ENCODE measurements at regions not wholly inside any gene's neighbourhood (a gene's known extent, or its start where the extent isn't known, plus 50 kb on each side); places are given as distances from the start of the nearest gene placed in this dataset.

DNA sequence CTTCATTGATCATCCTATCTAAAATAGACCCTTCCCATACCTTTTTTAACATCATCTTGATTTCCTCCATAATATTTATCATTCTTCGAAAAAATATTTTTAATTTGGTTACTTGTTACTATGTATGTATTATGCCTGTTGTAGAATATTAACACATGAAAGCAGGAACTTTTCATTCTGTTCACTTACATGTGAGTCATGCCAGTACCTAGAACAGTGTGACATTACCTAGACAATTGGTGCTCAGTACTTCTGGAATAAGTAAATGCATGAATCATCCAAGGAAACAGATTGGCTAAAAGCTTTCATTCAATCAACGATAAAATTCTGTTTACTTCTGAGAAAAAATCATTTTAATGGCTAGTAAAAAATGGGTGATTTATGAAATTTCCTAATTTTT is 76.4 kb downstream of the CXXC4 start:
- no peak for DNase-seq

DNA sequence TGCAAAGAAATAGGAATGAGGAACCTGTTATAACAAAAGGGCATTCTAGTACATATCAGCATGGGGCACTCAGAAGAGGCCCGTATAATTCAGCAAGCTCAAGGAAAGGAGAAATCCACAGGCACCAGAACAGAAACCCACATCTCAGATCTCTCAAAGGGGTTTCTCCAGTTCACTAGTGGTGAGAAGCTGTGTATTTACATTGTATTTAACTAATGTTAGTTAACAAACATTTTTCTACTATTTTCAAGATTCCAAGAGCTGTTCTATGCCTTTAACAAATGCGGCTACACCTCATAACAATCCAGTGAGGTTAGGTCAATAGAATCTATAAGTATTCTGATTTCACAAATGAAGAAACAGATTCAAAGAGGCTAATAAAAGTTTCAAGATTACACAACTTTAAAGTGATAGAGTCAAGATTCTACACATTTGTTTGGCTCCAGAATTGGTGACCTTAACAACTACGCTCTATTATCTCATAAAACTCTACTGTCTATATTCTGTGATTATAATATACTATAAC is 77.3 kb downstream of the CXXC4 start:
- no peak for DNase-seq

DNA sequence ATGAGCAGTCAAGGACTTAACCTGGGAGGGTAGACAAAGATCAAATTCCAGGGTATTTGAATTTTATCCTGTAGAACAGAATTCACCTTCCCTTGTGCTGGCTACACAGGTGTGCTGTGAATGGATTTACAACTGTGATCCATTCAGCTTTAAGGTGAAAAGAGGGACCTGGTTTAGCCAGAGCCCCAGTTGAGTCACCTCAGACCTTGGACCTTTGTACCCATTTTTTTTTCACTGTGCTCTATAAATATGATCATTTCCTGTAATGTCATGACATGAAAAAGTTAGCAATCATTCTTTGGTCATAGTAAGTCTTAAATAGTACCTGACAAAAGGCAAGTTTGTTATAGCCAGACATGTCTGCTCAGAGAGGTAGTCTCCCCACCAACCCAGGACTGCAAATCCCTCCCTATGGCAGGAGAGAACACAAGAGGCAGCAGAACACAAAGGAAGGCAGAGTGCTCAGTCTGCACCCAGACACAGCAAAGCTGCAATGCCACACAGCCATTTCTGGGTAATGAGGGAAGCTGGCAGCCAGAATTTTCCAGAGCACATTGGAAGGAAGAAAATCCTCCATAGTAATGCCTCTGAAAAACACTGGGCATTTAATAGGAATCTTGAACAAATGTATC is 77.9 kb downstream of the CXXC4 start:
- DNase-seq: no peak

DNA sequence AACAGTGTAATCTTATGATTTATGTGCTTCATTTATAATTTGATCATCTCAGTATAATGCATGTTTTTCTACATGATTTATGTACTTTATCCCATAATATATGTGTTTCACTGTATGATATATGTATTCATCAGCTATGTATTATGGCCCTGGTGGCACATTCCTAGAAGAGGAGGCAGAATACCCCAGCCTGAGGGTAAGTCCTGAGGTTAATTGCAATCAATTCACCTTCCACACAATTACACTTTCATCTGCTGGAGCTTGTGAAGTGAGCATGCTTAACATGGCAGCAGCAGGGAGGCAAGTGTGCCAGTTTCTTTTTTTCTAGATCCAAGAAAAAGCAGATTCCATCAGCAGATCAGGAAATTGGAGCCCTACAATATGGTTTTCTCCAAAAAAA is 81.2 kb downstream of the CXXC4 start:
- no peak for DNase-seq

DNA sequence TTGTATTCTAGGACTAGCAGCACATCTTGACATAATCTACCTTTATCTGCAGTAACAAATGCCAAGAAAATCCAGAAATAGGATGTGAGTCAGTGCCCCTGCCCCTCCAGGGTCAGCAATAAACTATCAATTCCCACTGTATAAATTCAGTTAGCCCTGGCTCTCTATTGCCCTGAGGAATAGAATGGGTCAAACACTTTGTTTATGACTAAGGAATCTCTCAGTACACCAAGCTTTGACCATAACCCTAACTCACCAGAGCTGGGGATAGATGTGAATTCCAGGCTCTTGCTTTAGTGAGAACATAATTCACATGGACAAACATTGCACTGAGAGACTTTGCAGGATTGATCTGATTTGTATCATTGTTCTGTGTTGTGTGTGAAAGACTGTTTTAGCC is 82.3 kb downstream of the CXXC4 start:
- no peak for DNase-seq

DNA sequence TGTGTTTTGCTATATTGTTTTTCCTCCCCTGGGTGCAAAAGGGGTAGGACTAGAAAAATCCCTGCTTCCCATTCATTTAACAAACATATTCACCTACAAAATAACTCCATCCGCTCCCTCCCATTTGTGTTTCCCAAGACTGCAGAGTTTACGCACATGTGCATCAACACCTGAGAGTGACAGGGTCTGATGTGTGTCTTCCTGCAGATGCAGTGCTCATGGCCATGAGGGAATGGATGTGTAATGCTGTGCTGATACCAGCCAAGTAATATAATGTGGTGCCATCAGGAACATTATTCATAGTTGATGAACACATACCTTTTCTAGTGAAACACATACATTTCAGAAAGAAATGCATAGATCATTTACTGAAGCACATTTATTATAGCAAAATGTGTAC is 83.2 kb downstream of the CXXC4 start:
- no peak for DNase-seq

DNA sequence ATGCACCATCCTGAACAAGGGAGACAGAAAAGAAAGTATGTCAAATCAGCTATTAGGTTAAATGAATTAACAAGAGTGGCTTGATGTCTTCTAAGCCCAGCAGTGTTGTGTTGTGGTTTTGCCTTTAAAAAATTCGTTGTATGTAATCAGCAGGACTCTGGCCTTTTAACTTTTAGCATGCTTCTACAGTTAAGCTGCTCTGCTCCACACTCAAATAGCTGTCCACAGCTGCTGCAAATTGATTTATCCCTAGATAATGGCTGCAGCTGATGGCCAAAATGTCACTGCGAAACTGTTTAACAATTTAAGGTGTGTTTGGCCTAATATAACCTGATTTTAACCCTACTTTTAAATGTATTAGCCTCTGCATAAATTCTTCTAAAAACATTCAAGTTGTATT is 85.8 kb downstream of the CXXC4 start:
- no peak for DNase-seq

DNA sequence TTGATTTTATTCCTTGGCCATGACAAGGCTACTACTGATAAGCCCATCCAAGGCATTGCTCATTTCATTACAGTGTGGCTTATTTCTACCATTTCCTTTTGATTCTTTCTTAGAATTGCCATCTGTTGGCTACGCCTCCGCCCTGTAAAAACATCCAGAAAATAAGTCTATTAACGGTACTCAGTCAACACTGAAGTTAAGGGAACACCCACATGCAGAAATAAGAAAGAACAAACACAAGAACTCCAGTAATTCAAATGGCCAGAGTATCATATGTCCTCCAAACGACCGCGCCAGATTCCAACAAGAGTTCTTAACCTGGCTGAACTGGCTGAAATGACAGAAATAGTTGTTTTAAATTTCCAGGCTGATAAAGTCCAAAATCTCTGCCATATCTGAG is 90.3 kb downstream of the CXXC4 start:
- DNase-seq: no peak

DNA sequence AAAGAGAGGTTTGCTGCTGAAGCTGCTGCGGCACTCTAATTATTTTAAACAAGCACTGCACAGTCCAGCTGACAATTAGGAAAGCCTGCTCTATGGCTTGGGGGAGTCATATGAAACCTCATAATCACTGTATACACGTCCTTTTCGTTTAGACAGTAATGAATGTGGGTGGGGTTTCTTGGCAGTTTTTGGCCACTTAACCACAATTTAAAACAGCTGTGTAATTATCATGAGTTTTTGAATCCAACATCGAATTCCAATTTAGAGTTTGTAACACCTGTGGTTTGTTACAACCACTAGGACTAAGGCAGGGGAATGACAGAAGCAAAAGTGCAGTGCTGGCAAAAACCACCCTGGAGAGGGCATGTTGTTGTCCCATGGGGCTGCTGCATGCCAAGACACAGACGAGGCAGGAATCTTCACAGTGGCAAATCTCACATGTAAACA is 99.5 kb downstream of the CXXC4 start:
- no peak for DNase-seq

DNA sequence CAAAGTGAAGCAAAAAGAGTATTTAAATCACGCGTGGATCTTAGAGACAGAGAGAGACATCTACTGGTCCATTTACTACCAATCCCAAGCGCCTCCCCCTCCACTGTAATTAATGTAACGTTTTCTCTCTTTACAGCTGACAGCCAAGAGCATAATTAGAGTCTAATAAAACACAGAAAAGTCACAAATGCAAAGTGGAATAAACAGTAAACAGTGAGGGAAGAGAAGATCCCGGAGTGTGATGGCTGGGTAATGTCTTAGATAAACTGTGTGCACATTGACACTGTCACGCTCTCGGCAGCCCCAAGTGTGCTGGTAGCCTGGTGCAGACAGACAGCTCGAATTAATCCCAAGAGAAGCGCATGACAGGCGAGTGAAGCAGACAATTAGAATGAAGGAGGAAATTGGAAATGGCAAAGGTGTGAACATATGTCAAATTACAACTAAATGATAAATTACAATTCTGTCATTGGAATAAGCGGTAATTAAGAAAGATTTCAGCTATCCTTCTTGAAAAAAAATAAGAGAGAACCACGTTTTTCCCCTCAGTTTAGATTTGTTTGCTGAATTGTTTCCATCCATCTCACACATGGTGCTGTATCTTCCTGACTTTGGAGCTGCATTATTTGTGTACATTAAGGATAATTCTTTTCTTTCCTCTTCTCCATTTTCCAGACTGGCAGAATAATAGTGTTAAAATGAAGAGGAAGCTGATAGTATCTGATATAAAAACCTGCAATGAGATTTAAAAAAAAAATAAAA is 100.1 kb downstream of the CXXC4 start:
- peak; percentile 22 for DNase-seq

DNA sequence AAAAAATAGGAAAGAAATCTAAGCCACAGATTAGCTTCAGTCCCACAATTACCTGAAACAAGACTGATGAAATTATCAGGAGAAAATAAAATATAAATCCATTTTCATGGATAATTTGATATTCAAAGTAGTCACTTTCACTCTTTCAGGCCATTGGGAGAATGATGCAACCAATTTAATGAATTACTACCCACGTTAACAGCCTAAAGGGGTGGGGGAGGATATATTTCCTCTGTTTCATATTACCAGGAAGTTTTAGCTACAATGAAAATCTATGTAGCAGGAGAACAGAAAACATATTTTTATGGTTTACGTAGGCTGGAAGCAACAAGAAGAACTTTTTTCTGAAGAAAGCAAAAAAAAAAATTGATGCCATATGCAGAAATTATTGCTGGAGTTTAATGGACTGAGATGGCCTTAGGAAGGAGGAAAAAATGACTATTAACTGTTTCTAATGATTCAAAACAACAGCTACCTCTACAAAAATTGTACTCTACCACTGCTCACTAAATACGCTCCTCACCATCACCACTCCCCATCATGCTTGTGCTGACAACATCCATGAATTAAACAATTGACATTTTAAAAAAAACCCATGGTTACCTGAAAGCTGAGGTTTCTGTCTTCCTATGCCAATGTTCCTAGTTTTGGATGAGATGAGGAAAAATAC is 100.9 kb downstream of the CXXC4 start:
- no peak for DNase-seq

DNA sequence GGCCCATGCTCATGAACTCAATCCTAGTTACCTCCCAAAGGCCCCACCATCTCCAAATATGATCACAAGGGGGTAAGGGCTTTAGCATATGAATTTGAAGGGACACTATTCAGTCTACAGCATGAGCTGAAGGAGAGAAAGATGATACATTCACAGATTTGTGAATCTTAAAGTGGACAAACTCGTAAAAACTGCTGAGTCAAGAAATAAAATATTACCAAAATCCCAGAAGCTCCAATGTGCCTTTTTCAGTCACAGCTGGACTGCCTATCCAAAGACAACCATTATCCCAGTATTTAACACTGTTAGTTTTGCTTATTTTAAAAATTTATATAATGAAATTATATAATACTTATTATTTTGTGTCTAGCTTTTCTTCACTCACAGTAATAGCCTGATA is 109.0 kb downstream of the CXXC4 start:
- DNase-seq: no peak

DNA sequence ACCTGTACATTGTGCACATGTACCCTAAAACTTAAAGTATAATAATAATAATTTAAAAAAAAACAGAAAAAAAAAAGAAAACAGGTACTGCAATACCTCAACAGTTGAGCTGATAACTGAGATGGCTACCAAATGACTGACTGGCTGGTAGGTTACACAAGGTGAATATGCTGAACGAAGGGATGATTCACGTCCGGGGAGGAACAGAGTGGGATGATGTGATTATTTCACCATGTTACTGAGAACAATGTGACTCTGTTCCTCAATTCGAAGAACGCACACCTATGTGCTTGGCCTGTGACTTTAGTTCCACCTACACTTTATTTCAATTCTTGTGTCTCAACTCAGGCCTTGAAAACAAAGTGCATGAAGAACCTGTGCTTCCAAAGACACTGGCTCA is 111.7 kb downstream of the CXXC4 start:
- DNase-seq: no peak

DNA sequence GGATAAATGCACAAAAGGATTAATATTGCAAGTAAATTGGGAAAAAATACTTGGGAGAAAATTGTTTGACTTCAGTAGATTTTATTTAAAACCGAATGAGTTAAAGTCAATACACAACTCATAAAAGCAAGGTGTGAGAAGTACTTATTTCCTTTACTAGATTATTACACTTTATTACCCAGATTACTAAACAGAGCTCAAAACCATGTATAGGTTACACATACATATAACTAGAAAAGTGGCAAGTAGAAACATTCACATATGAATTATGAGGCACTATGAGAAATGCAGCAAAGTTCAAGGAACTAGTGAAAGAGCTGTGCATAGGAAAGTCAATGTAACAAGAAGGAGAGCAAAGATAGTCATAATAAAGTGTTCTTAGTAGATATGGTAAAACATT is 113.0 kb downstream of the CXXC4 start:
- no peak for DNase-seq

DNA sequence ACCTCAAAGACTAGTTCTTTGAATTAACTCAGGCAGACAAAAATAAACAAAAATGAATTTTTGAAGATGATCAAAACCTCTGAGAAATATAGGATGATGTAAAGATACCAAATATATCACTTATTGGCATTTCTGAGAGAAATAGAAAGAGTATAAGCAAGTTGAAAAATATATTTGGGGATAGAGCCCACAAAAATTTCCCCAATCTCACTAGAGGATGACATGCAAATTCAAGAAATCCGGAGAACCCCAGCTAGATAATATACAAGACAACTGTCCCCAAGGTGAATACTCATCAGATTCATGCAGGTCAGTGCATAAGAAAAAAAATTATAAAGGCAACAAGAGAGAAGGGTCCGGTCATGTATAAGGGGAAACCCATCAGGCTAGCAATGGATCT is 129.1 kb downstream of the CXXC4 start:
- DNase-seq: no peak

DNA sequence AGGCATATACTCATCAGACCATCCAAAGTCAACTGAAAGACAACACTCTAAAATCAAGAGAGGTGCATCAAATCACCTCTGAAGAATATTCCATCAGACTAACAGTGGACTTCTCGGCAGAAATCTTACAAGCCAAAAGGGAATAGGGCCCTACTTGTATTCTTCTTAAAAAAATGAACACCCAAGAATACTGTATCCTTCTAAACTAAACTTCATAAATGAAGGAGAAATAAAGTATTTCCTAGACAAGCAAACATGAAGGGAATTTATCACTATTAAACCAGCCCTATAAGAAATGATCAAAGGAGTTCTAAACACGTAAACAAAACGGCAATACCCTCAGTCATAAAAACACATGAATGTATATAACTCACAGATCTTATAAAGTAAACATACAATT is 141.2 kb downstream of the CXXC4 start:
- DNase-seq: no peak

DNA sequence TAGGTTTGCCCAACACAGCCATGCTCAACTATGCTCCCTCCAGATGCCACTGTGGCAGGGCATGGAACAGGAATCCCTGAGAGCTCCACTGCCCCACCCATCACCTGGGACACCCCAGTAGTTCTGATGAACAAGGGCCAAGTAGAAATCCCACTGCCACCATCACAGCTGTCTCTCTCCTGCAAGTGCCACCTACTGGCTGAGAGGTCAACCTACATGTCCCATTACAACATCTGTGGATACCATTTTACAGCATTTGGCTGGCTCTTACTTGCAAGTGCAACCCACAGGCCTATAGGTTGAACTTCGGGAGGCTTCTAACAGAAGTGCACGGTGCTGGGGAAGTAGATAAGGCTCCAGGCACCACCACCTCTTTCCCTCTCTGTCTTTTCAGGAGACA is 142.5 kb downstream of the CXXC4 start:
- DNase-seq: no peak

DNA sequence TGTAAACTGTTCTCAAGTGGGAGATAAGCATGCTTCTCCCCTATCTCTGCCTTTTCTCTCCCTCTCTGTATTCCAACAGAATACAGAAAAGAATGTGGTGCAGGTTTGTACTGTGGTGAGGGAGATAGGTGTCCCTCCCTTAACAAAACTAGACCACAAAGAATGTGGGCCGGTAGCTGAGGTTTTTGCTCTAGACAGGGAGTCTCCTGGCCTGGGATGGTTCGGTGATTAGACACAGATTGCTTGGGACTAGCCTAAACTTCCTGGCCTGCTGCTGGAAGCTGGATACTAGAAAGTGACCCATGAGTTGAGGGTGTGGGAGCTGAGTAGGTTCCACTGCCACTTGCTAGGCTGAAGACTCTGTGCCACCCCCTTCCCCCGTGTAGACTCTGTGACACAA is 143.0 kb downstream of the CXXC4 start:
- no peak for DNase-seq

DNA sequence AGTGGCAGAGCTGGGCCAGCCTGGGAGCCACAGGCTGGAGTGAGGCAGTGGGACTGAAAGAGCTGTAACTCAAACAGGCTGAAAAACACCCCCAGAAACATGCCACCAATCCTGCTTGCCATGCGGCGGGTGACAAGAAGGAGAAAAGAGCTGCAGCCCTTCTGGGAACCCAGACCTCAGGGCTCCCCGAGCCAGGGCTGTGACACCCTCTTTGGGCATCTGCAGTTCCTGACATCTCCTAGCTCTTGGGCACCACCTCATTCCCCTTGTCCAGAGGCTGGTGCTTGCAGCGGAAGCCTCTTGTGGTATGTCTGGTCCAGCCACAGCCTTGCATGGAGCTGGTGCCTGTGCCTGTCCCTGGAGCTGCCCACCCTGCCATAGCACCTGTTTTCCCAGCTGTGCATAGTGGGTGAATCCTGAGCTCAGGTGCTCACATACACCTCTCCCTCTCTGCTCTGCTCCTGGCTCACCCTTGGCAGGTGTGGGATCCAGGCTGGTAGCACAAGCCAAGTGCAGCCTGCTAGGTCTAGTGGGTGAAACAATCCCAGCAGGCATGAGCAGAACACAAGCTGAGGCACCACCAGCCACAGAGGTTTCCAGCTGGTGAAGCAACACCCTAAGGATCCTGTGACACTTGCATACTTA is 149.0 kb downstream of the CXXC4 start:
- DNase-seq: no peak

DNA sequence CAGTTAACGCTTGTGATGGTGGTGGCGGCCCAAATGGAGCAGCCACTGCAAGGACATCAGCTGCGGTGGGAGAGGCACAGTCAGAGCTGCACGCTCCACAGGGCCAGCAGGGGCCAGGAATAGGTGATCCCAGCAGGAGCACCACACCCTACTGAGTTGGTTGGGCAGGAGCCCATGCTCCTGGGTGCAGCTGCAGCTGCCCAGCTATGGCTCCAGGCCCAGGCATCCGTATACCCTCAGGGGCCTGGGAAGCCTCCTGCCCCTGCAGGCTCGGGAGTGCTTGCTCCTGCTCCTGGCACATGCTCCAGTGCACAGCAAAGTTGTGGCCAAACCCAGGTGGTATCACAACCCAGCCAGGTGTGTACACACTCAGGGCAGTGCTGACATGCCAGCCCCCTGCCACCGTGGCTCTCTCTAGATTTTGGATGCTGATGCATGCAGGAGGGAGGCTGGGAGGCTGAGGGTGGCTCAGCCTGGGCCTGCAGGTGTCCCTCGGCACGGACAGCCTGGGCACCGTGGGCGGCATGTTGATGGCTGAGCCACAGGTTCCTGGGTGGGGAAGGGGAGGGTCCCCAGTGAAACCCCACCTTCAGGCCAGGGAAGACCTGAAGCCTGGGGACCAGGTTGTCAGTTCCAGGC is 150.2 kb downstream of the CXXC4 start:
- no peak for DNase-seq

DNA sequence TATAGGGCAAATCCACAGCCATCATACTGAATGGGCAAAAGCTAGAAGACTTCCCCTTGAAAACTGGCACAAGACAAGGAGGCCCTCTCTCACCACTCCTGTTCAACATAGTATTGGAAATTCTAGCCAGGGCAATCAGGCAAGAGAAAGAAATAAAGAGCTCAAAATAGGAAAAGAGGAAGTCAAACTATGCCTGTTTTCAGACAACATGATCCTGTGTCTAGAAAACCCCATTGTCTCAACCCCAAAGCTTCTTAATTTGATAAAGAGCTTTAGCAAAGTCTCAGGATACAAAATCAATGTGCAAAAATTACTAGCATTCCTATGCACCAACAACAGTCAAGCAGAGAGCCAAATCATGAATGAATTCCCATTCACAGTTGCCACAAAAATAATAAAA is 160.3 kb downstream of the CXXC4 start:
- DNase-seq: no peak

DNA sequence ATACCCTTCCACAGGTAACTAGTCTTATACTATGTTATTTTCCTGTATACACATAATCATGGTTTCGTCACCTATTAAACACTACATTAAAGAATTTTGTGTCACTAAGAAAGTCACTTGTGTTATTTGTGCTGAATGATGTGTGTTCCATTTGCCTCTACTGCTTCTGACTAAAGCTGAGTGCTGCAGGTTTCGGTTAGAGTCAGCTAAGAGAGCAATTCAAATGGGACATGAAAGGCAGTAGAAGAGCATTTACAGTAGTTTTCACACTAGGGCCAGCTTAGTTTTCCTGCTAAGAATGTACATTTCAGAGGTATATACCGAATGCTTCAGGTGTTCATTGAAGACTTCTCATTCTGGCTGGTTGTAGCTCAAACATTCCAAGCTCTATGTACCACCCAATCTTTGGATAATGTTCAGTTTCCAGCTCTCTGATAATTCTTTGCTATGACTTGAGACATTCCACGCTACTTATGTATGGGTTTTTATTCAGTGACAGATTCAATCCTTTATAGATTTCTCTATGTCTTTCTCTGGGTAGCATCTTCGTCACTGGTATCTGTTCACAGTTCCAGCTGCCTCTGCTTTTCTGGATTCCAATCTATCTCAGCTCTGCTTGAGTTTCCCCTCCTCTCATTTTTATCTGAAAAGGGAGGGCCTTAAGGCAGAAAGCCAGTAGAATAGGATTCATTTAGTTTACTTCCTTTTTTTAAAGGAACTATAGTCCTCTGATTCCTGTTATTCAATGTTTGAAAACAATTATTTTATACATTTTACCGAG is 164.4 kb downstream of the CXXC4 start:
- no peak for DNase-seq
